NCI-H510A (cell line): ENCODE measurements at regions not wholly inside any gene's neighbourhood (a gene's known extent, or its start where the extent isn't known, plus 50 kb on each side); places are given as distances from the start of the nearest gene placed in this dataset.

ENCODE experiments used
- DNase-seq: peaks from one replicate; lab custom pipeline; 2025; lab: John Stamatoyannopoulos, UW

GRCh38 chr1:218526198-218526580, 181.1 kb downstream of the TGFB2 start:
- no peak for DNase-seq

GRCh38 chr1:218527737-218528136, 182.6 kb downstream of the TGFB2 start:
- DNase-seq: no peak

DNA sequence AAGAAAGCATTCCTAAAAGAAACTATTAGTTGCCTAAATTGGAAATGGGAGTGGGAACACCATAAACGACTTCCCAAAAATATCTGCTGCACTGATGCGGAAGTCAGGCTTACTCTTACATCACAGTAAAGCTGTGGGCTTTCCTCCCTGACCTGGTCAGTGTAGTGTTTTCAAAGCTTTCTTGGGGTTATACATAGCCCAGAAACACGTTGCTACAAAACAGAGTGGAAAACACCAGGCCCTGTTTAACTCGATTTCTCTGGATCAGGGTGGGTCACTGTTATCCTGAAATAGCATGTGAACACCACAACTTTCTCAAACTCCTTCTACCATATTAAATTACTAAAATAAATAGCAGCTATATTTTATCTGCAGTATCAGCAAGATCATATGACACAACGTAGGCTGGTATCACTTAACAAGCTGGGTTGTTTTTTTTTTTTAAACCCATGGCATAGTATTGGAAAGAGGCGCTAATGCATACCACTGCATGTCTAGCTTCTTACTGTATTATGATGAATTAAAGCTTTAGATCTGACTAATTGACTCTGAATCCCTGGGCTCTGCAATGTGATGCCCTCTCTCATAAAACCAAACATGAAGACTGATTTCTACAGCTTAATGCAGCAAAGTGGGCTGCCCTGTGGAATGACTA, 184.6 kb downstream of the TGFB2 start:
- no peak for DNase-seq

- DNase-seq: no peak
Measured at GRCh38 chr1:218531936-218532335, 186.8 kb downstream of the TGFB2 start.

DNA sequence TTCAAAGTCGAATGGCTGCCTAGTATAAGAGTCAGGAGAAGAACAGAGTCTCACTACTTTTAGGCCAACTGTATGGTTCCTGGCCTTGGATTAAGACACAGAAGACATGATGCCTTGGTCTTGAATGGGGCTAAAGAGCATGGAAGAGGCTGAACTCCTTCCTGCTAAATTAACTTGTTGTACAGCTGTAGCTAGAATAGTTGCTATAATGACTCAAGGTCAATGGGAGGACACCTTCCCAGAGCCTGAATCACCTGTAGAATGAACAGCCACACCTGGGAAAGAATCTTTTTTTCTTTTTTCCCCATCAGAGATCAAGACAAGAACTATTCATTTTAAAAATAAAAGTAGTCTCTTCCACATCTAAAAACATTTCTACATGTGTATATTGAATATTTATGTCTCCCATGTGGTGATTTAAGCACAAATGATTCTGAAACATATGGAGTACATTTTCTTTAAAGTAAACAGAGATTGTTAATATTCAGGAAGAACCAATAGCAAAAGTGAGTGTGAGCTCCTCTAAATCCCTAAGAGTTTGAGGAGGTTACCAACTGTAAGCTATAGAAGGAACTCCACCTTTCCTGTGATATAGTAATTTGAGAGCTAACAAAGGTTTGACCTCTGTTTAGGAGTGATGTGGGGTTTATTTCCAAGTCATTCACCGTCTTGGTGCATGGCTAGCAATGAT, 191.3 kb downstream of the TGFB2 start:
- DNase-seq: no peak

GRCh38 chr1:218537122-218537913, 192.2 kb downstream of the TGFB2 start:
- DNase-seq: no peak

DNA sequence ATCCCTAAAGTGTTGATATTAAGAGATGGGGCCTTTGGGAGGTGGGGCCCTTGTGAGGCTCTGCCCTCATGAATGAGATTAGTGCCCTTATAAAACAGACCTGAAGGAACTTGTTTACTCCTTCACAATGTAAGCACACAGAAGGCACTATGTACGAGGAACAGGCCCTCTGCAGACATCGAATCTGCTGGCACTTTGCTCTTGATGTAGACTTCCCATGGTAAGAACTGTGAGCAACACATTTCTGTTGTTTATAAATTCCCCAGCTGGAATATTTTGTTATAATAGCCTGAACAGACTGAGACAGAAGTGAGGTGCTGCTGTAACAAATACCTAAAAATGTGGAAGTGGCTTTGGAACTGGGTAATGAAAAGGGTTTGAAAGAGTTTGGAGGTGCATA, 193.2 kb downstream of the TGFB2 start:
- DNase-seq: no peak

DNA sequence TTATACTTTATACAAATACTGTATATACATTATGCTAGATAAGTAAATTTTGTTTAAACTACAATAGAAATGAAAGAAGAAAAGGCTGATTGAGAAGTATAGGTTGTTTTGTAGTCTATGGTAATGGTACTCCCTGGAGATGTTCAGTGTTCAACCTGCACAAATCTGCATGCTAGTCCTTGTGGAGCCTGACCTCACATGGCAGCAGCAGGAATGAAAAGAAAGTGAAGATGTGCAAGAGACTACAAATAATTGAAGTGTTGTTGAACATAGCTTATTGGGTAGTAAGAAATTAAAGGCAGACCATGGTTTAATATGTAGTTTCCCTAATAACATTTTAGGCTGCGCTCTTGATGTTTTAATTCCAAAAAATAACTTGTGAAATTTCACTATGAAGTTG, 201.2 kb downstream of the TGFB2 start:
- DNase-seq: no peak

DNA sequence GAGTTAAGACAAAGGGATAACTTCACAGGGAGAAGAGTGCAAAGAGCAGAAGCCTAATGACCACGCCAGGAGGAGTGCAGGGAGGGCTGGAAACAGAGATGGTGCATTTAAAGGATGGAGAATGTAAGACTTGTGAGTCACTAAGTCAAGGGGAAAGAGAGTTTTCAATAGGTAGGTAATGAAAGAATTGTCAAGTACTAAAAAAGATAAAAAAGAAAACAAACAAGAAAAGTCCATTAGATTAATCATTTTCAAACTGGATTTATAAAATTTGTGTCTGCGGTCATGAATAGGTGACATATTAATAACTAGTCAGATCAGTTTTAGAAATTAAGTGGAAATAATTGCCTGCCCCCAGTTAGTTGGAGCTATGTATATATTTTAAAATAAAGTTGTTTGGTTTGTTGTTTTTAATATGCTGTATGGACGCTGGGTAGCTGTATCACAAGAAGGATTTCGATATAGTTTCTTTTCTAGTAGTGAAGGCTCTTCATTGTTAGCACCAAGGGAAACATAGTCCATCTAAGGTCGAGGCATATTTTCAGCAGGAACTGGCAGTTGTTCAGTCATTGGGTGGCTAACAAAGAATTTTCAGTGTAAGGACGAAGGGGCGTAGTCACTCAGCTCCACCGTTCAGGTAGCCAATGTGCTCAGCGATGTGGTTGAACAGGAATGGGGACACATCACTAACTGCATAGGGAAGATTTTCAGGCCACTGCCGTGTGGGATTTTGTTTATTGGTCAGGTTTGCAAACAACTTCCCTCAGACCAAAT, 203.0 kb downstream of the TGFB2 start:
- no peak for DNase-seq

DNA sequence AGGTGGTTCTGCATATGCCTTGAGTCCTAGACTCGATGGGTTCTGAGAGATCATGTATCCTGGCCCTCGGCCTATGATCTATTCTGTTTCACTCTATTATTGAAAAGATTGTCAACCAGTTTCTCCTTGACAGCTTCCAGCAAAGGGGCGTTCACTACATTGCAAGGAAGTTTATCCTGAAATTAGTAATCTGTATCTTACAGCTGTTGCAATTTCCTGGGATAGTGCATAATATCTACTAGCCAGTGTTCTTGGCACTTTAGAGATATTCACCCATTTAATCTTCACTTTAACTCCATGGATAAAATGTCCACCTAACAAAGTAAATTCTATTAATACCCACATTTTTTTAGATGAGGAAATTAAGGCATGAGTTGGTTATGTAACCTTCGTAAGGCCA, 203.6 kb downstream of the TGFB2 start:
- no peak for DNase-seq

GRCh38 chr1:218553197-218553596, 208.1 kb downstream of the TGFB2 start:
- DNase-seq: no peak

- DNase-seq: no peak
Measured at GRCh38 chr1:218556016-218556415, 210.9 kb downstream of the TGFB2 start.

DNA sequence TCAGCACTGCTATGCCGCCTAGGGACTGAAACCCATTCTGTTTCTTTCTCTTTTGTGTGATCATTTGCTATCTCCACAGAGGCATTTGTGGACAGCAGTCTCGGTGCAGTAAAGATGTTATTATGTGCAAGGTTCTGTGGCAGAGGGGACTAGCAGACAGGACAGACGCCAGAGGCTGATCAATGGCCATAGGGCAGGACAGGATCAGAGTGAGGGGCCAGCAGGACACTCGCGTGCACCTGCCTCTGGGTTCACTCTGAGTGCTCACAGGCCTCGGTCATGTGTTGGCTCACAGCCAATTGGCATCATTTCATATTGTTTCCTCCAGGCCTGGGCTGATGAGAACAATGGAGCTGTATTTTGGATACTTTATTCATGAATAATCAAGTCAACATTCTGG, 212.6 kb downstream of the TGFB2 start:
- peak; percentile 70 for DNase-seq

GRCh38 chr1:218558271-218558810, 213.2 kb downstream of the TGFB2 start:
- no peak for DNase-seq

DNA sequence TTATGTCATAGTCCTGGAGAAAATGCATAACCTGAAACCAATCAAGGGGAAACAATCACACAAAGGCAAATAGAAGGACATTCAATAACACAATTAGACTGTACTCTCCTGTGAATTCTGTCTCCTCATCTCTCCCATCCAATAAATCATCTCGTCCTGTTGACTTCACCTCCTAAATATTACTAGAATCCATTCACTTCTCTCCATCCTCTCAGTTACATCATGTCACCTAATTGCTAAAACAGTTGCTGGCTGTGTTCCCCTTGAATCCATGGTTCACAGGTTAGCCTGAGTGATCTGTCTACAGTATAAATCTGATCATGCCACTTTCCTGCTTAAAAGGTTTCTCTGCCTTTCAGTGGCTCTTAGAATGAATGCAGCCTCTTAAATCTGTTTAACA, 220.2 kb downstream of the TGFB2 start:
- DNase-seq: no peak

GRCh38 chr1:218568962-218569550, 223.9 kb downstream of the TGFB2 start:
- DNase-seq: no peak

GRCh38 chr1:218570456-218570855, 225.3 kb downstream of the TGFB2 start:
- DNase-seq: no peak

DNA sequence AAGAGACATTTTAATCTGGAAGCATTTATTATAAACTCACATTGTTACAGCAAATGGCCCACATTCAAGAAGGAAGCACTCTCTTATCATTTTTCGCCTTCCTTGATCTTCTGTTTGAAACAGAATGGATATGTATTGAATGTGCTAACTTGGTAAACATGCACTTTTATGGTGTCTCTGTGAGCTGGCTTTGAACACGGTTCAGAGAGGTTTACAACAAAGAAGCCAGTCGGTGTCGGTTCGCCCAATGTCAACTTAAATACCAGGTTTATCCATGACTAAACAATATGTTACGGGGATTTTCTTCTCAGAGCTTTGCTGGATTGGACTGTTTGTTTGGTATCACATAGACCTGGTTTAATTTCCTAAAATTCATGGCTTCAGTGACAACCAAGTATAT, 226.4 kb downstream of the TGFB2 start:
- no peak for DNase-seq

DNA sequence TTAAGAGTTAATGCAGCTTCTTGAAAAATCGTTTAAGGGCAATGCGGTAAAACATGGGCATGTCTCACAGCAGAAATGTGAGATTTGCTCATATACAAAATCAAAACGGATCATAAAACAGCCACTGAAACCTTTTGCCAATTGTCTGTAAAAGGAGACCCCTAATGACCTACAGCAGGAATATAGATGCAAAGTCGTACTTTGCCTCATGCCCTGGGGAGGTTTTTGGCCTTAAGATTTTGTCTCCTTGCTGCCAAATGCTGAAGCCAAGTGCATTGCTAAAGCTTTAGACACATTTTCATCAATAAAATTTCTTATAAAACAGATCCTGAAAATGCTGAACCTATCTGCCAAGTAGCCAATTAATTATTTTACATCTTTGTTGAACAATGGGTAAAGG, 226.9 kb downstream of the TGFB2 start:
- DNase-seq: no peak

DNA sequence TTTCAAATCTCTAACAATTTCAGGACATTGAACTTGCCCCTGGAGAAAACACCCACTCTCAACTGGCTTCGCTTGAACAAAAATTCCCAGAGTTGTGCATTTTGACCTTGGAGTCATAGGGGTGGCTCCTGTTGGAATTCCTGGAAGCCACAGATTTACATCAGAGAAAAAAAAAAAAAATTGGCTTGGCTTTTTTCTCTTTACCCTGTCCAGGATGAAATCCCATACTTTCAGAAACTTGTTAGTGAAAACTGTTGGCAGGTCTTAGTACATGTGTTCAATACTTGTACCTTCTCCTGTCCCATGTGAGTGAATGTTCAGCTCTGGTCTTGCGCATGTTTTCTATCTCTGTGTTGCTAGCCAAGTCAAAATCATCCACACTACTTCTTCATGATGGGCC, 228.8 kb downstream of the TGFB2 start:
- no peak for DNase-seq

DNA sequence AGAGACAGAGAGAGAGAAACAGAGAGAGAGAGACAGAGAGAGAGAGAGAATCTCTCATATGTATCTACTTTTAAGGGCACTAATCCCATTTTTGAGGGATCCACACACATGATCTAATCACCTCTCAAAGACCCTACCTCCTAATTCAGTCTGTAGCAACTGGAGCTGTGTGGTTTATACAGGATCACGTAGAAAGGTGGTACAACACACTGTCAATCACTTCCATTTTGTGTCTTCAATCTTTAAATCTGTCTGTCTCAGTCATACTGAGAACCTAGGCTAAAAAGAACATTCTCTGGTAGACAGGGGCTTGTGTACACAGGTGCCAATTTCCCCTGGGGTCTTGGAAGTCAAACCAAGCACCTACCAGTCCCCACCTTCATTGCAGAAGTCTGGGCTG, 229.9 kb downstream of the TGFB2 start:
- DNase-seq: no peak

DNA sequence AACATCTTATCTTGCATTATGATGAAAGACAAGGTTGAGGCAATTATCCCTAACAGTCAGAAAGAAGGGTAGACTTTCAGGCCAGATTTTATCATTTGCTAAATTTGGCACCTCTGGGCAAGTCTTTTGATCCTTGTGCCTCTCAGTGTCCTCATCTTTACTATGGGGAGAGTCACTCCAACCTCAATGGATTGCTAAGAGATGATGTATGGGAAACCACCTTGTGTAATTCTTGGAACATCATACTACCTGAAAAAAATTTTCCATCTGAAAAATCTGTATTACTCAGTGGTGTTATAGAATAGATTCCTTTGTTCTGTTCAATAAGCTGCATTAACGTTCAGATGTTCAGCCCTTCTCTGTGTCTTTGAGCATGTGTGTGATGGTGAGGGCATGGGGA, 230.7 kb downstream of the TGFB2 start:
- DNase-seq: no peak
